DND-41 (cell line): ENCODE measurements at regions not wholly inside any gene's neighbourhood (a gene's known extent, or its start where the extent isn't known, plus 50 kb on each side); places are given as distances from the start of the nearest gene placed in this dataset.

Experiments used
- CTCF ChIP-seq: IDR thresholded peaks from 2 replicates; pipeline ENCODE4 v1.5.1; 2012; ENCODE audit warnings: borderline replicate concordance, low read length, moderate library complexity, mild to moderate bottlenecking; ENCODE audit not compliant: poor library complexity, severe bottlenecking; ENCODE audit errors: extremely low read depth
- EZH2 ChIP-seq: IDR thresholded peaks from 3 replicates; pipeline ENCODE4 v1.6.1; 2012; ENCODE audit warnings: borderline replicate concordance, low read depth, mild to moderate bottlenecking, moderate library complexity, low read length, inconsistent platforms; ENCODE audit not compliant: severe bottlenecking

GRCh38 chr5:10849278-10849677 is 88.2 kb upstream of the DAP start:
- no peak for TF ChIP-seq CTCF
- TF ChIP-seq EZH2 = no peak
